ELR (cell line): ENCODE measurements at regions not wholly inside any gene's neighbourhood (a gene's known extent, or its start where the extent isn't known, plus 50 kb on each side); places are given as distances from the start of the nearest gene placed in this dataset.
"Not testable (repeated sequence)": the region's sequence is repeated elsewhere in the genome, so short reads cannot be mapped to it uniquely, and the experiment has no call there.

Source experiments
- DNase-seq: peaks from one replicate; pipeline ENCODE4 v3.0.0-alpha.2; 2015; ENCODE audit warnings: low read depth

GRCh38 chr1:146883190-146883589 lies 54.9 kb upstream of the NBPF12 start:
- not testable (repeated sequence) for DNase-seq

GRCh38 chr1:146881096-146881495 lies 57.0 kb upstream of the NBPF12 start:
- not testable (repeated sequence) for DNase-seq

GRCh38 chr1:146863799-146864319 lies 74.3 kb upstream of the NBPF12 start:
- peak; percentile 27 for DNase-seq

GRCh38 chr1:146853147-146853546 lies 85.0 kb upstream of the NBPF12 start:
- DNase-seq: not testable (repeated sequence)

- DNase-seq: not testable (repeated sequence)
Observed at GRCh38 chr1:146850352-146850889, 87.7 kb upstream of the NBPF12 start.

GRCh38 chr1:146838725-146839124 lies 99.4 kb upstream of the NBPF12 start:
- not testable (repeated sequence) for DNase-seq

GRCh38 chr1:146826957-146827356 lies 111.2 kb upstream of the NBPF12 start:
- not testable (repeated sequence) for DNase-seq

- DNase-seq: not testable (repeated sequence)
Observed at GRCh38 chr1:146794236-146794635, 143.9 kb upstream of the NBPF12 start.

- DNase-seq: not testable (repeated sequence)
Observed at GRCh38 chr1:146792725-146793124, 145.4 kb upstream of the NBPF12 start.

GRCh38 chr1:146784212-146784940 lies 153.7 kb upstream of the NBPF12 start:
- DNase-seq: peak; percentile 0

GRCh38 chr1:146781235-146781634 lies 156.9 kb upstream of the NBPF12 start:
- not testable (repeated sequence) for DNase-seq

GRCh38 chr1:146777826-146778602 lies 160.1 kb upstream of the NBPF12 start:
- DNase-seq: peak; percentile 0

- not testable (repeated sequence) for DNase-seq
Observed at GRCh38 chr1:146774988-146775387, 163.1 kb upstream of the NBPF12 start.

GRCh38 chr1:146774271-146774670 lies 163.9 kb upstream of the NBPF12 start:
- DNase-seq: not testable (repeated sequence)

GRCh38 chr1:146771409-146771808 lies 166.7 kb upstream of the NBPF12 start:
- not testable (repeated sequence) for DNase-seq

GRCh38 chr1:146770998-146771397 lies 167.1 kb upstream of the NBPF12 start:
- not testable (repeated sequence) for DNase-seq

- DNase-seq: not testable (repeated sequence)
Observed at GRCh38 chr1:146763234-146763633, 174.9 kb upstream of the NBPF12 start.

- not testable (repeated sequence) for DNase-seq
Observed at GRCh38 chr1:146756858-146757257, 181.3 kb upstream of the NBPF12 start.

GRCh38 chr1:146748686-146749085 lies 189.4 kb upstream of the NBPF12 start:
- not testable (repeated sequence) for DNase-seq

- DNase-seq: not testable (repeated sequence)
Observed at GRCh38 chr1:146731981-146732680, 206.0 kb upstream of the NBPF12 start.

GRCh38 chr1:146729642-146730344 lies 208.3 kb upstream of the NBPF12 start:
- not testable (repeated sequence) for DNase-seq
